SK-N-SH (cell line): ENCODE measurements at regions not wholly inside any gene's neighbourhood (a gene's known extent, or its start where the extent isn't known, plus 50 kb on each side); places are given as distances from the start of the nearest gene placed in this dataset.

ENCODE experiments used
- CTCF ChIP-seq: fragments of 200-600 bp; sonication (generic); IDR thresholded peaks from 2 replicates; pipeline ENCODE4 v1.6.1; 2017; ENCODE audit warnings: antibody characterized with exemption, mild to moderate bottlenecking, moderate library complexity
- EP300 ChIP-seq, 2 experiments: IDR thresholded peaks; 2 replicates each; pipeline versions ENCODE4 v1.4.0 to v1.6.1; 2012; ENCODE audit warnings: borderline replicate concordance in 1 of 2, low read depth in 1 of 2, low read length in 1 of 2
- EZH2phosphoT487 ChIP-seq: fragments of 200-600 bp; sonication (generic); IDR thresholded peaks from 2 replicates; pipeline ENCODE4 v1.6.1; 2017; ENCODE audit warnings: low read depth, mixed run types, mild to moderate bottlenecking, antibody characterized with exemption, moderate library complexity, borderline replicate concordance
- JUND ChIP-seq: IDR thresholded peaks from 2 replicates; pipeline ENCODE4 v1.4.0; 2012
- MAX ChIP-seq: IDR thresholded peaks from 2 replicates; pipeline ENCODE4 v1.4.0; 2012; ENCODE audit warnings: low read depth
- PBX3 ChIP-seq: IDR thresholded peaks from 2 replicates; pipeline ENCODE4; 2012
- POLR2AphosphoS5 ChIP-seq: IDR thresholded peaks from 2 replicates; pipeline ENCODE4 v1.6.1; 2012; ENCODE audit warnings: low read depth, low read length
- RAD21 ChIP-seq: IDR thresholded peaks from 2 replicates; pipeline ENCODE4 v1.6.1; 2012; ENCODE audit warnings: mild to moderate bottlenecking, low read length
- REST ChIP-seq: IDR thresholded peaks from 2 replicates; pipeline ENCODE4 v1.6.1; 2012; ENCODE audit warnings: mild to moderate bottlenecking, low read depth, low read length, moderate library complexity
- TAF1 ChIP-seq: IDR thresholded peaks from 2 replicates; pipeline ENCODE4 v1.6.1; 2012; ENCODE audit warnings: low read depth, mild to moderate bottlenecking, low read length, moderate library complexity, borderline replicate concordance
- USF2 ChIP-seq: fragments of 150-350 bp; IDR thresholded peaks from 2 replicates; pipeline ENCODE4 v1.6.1; 2017; ENCODE audit warnings: antibody characterized with exemption, low read length, low read depth, borderline replicate concordance
- YY1 ChIP-seq: IDR thresholded peaks from 2 replicates; pipeline ENCODE4 v1.4.0; 2012; ENCODE audit warnings: low read depth, mild to moderate bottlenecking
- TF ChIP-seq, protein P1 (sequence below): IDR thresholded peaks from 2 replicates; pipeline ENCODE4 v1.4.0; 2012; ENCODE audit warnings: low read depth, borderline replicate concordance
- TF ChIP-seq, protein P2 (sequence below): fragments of 150-350 bp; IDR thresholded peaks from 2 replicates; pipeline ENCODE4 v1.6.1; 2016; ENCODE audit warnings: mild to moderate bottlenecking, low read depth, low read length

DNA sequence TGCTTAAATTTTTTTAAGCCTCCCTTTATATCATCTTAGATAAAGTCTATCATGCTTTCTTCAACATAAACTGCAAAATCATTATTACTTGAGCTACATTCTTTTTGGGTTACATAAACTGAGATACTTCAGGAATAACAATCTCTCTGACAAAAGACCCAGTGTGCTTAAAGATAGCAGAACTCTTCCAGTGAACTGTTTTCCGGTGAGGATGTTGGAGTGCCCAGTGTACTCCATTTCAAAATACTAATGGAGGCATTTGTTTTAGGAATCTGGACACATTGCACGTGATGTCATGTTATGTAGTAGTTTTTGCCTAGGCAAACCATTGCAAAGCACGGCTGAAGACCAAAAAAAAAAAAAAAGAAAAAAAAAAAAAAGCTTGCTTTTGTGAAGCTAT lies 388.2 kb upstream of the CELF2 start:
- TF ChIP-seq EP300 (IDR thresholded peaks at IDR 0.05; ENCODE audit: borderline replicate concordance in 1 of 2, low read depth in 1 of 2, low read length in 1 of 2) (no peak), CTCF (no peak), POLR2AphosphoS5 (no peak), MAX (no peak), TAF1 (no peak), RAD21 (no peak), JUND (no peak), EZH2phosphoT487 (no peak), PBX3 (no peak), REST (no peak), USF2 (no peak), YY1 (no peak)
- TF ChIP-seq, protein P1, sequence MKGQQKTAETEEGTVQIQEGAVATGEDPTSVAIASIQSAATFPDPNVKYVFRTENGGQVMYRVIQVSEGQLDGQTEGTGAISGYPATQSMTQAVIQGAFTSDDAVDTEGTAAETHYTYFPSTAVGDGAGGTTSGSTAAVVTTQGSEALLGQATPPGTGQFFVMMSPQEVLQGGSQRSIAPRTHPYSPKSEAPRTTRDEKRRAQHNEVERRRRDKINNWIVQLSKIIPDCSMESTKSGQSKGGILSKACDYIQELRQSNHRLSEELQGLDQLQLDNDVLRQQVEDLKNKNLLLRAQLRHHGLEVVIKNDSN, result no peak
- TF ChIP-seq, protein P2, sequence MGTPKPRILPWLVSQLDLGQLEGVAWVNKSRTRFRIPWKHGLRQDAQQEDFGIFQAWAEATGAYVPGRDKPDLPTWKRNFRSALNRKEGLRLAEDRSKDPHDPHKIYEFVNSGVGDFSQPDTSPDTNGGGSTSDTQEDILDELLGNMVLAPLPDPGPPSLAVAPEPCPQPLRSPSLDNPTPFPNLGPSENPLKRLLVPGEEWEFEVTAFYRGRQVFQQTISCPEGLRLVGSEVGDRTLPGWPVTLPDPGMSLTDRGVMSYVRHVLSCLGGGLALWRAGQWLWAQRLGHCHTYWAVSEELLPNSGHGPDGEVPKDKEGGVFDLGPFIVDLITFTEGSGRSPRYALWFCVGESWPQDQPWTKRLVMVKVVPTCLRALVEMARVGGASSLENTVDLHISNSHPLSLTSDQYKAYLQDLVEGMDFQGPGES, result no peak
